Fibroblast of skin of right quadriceps (primary cell): ENCODE measurements at regions not wholly inside any gene's neighbourhood (a gene's known extent, or its start where the extent isn't known, plus 50 kb on each side); places are given as distances from the start of the nearest gene placed in this dataset.

Experiments used
- DNase-seq: peaks from one replicate; pipeline ENCODE4 v3.0.0-alpha.2; 2013

DNA sequence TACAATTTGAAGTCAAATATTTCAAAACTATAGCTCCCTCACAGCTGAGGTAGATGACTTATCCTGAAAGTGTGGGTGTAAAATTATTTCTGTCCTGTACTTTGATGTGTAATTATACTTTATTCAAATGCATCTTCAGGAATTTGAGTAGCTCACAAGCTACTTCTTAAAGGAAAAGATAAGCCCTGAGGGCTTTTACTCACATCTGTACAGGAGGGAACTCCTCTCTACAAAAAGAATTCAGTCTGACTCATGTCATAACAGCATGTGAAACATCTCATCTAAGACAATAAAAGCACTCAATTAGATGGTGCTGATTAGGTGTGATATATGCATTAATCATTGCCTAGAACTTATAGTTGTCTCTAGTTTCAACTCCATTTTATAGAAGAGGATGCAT lies 452.0 kb downstream of the PRKD1 start:
- no peak for DNase-seq

DNA sequence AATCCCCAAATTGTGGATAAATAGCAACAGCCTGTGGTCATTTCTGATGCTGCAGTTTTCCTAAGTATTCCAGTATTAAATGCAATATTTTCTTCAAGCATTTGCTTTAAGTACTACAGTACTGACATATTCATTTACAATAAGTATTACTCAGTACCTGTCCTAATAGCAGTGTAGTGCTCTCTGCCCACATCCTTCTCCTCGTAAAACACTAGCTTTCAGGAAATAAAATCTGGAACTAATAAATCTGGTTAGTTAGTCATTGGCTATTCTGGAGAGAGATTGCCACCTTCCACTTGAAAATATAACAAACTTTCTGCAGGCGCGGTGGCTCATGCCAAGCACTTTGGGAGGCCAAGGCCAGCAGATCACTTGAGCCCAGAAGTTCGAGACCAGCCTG lies 441.5 kb downstream of the PRKD1 start:
- peak; percentile 8 for DNase-seq

DNA sequence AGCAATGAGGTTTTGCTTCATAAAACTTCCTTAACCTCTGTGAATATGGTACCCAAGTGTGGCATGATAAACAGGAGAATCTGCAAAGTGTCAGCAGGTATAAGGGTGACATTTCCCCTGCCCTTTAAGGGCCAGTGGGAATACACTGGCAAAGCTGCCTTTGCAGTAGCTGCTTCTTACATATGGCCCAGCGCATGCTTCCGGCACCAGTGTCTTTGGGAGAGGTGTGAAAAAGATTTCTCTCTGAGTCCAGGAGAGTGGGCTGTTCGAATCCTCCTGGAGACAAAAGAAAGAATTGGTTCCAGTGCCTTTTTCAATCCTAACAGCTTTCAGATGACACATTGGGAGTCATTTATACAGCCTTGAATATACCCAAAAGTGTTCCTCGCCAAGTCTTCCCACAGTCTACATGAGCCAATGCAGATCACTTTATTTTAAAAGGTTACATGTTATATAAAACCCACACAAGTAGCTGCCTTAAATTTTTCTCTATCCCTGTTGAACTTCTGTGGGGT lies 437.7 kb downstream of the PRKD1 start:
- no peak for DNase-seq

DNA sequence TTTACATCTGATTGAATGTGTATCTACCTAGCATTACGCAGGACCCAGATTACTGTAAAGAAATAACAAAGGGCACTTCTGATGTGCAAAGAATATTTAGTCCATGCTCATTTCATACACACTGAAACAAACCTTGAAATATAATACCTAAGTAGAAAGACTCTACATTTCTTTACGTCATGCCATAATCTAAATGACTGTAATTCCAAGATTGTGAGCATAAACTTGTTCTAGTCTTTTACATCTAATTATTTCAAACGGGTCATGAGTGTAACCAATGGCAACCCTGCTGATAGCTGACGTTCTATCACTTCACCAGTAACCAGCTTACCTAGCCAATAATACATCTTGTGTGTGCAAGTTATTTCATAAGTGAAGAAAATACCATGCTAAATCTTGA lies 433.8 kb downstream of the PRKD1 start:
- DNase-seq = no peak

DNA sequence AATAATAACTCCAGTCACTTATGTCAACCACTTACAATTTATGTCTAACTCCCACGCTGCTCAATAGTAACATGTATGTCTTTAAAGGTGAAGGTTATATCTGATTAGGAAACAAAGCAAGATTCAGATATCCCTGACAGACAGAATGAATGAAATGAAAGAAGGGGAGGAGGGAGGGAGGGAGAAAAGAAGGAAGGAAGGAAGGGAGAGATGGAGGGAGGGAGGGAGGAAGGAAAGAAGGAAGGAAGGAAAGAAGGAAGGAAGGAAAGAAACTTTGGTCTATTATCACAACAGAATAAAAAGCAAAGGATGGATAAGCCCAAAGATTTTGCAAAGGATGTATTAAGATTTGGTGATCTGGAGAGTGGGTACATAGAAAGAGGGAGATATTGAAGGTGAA lies 433.3 kb downstream of the PRKD1 start:
- no peak for DNase-seq

DNA sequence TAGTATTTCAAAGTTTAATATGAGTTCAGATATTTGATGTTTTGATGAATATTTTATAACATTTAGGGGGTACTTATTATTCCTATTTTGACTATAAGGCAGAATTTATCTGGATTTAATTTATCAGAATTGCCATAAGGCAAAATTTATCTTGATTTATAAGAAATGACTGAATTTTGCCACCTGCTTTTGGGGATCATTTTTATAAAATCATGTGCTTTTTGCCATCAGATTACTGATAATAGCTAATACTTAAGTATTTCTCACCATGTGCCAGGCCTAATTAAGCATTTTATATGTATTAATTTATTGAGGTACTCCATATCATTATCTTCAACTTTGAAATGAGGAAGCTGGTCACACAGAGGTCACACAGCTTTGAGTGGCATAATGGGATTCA lies 423.7 kb downstream of the PRKD1 start:
- DNase-seq = no peak

DNA sequence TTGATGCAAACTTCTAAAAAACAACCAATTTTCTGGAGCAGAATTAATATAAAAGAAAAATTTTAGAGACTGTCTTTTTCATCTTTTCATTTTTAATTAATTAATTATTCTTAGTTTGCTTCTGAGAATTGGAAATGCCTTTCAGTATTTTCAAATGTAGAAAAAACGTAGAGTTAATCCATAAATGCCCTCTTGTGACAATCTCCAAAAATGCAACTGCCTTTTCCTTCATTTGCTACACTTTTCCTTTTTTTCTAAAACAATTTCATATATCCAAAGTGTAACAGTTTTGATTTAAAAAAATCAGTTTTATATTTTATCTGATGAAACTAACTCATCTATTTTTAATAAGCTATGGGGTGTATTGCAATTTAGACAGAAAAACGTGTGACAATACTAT lies 409.3 kb downstream of the PRKD1 start:
- peak; percentile 1 for DNase-seq

DNA sequence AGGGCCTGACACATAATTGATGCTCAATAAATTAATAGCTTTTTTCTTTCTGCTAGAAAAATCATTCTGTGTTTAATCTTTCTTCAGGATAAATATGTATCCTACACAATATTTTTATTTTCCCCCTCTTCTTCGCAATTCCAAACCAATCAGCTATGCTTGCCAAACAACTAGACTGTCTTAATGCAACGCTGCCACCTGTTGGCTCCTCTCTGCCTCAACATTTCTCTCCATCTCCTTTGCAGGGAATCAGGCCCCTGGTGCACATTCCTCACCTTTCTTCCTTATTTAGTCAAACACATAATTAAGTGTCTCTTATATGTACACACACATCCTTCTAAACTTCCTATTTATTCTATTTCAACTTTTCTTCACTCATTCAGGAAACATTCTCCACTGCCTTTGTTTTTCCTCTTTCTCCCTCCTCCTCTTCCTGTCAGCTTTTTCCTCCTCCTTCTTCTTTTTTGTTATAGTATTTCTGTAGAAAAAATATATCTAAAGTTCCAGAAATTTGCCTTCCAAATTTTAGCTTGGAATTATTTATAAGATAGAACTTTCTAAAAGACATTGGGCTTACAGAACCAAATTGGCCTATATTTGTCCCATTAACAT lies 406.0 kb downstream of the PRKD1 start:
- DNase-seq = no peak
